ENCODE measurements at regions not wholly inside any gene's neighbourhood (a gene's known extent, or its start where the extent isn't known, plus 50 kb on each side); places are given as distances from the start of the nearest gene placed in this dataset.

GRCh38 chr1:239317948-239318347 is 68.4 kb upstream of the CHRM3 start:
- TF ChIP-seq CTCF (IDR thresholded peaks at IDR 0.05; ENCODE audit: poor library complexity, severe bottlenecking) (no peak), TAF1 (IDR thresholded peaks at IDR 0.05; ENCODE audit: low read depth) (no peak), EP300 (conservative IDR thresholded peaks at IDR 0.05; ENCODE audit: poor library complexity, severe bottlenecking) (no peak), POLR2AphosphoS5 (IDR thresholded peaks at IDR 0.05) (no peak)

Measured in neural cell (in vitro differentiated cells).